Endothelial cell of umbilical vein (primary cell): ENCODE measurements at regions not wholly inside any gene's neighbourhood (a gene's known extent, or its start where the extent isn't known, plus 50 kb on each side); places are given as distances from the start of the nearest gene placed in this dataset.

Source experiments
- BruUV-seq: library from RNA; stranded (reverse); fragments of 400-500 nt; replicated peaks from 2 replicates; lab custom pipeline; 2021; lab: Mats Ljungman, UMichigan
- CTCF ChIA-PET: fragments of 300-600, 350-600 bp; sonication (Branson Sonifier 250); formaldehyde crosslinking; loops from one replicate; lab custom pipeline; 2021; ENCODE audit warnings: antibody characterized with exemption, inconsistent platforms; lab: Charles Lee
- POLR2A ChIA-PET: fragments of 300-600, 350-600 bp; sonication (Branson Sonifier 250); formaldehyde crosslinking; loops from one replicate; lab custom pipeline; 2021; ENCODE audit warnings: antibody characterized with exemption, inconsistent platforms; lab: Charles Lee
- DNase-seq: peaks from one replicate; pipeline ENCODE4 v3.0.0-alpha.2; 2011; ENCODE audit warnings: low read depth, low spot score
- FAIRE-seq: peaks from 2 replicates; lab custom pipeline; 2011; peaks lifted over from hg19 to GRCh38; lab: Jason Lieb, UNC
- H2AFZ ChIP-seq: 2 replicates; pipeline ENCODE4 v1.6.0; 2012; ENCODE audit warnings: low read depth, low read length, control low read depth, inconsistent platforms
- H3K27ac ChIP-seq: 2 replicates; pipeline ENCODE4 v1.5.1; 2011; ENCODE audit warnings: low read depth, mild to moderate bottlenecking, control low read depth, low read length, moderate library complexity; ENCODE audit not compliant: insufficient read depth
- H3K27me3 ChIP-seq, 2 experiments: 2 replicates each; pipeline versions ENCODE4 v1.6.0 to v1.6.1; 2011; ENCODE audit warnings: low read length in 2 of 2, mixed read lengths in 1 of 2; ENCODE audit not compliant: control insufficient read depth in 2 of 2, insufficient read depth in 2 of 2
- H3K36me3 ChIP-seq, 2 experiments: 2 replicates in 1 of 2; 3 replicates in 1 of 2; pipeline ENCODE4 v1.5.1; 2011; ENCODE audit warnings: low read length in 2 of 2, mild to moderate bottlenecking in 1 of 2, moderate library complexity in 1 of 2; ENCODE audit not compliant: control insufficient read depth in 2 of 2, insufficient read depth in 2 of 2; ENCODE audit errors: extremely low read depth in 1 of 2
- H3K4me1 ChIP-seq: 3 replicates; pipeline ENCODE4 v1.5.1; 2011; ENCODE audit warnings: mild to moderate bottlenecking, low read length; ENCODE audit not compliant: control insufficient read depth, insufficient read depth; ENCODE audit errors: extremely low read depth
- H3K4me2 ChIP-seq: 2 replicates; pipeline ENCODE4 v1.6.1; 2011; ENCODE audit warnings: low read length, control low read depth, mixed read lengths; ENCODE audit not compliant: insufficient read depth
- H3K4me3 ChIP-seq, 3 experiments: fragments of 200-600 bp in 1 of 3; sonication (generic), shearing (Covaris generic) in 1 of 3; replicated peaks in 1 of 3; 2 replicates each; pipeline ENCODE4 v1.5.1; 2011 to 2016; ENCODE audit warnings: control low read depth in 3 of 3, low read length in 3 of 3, mild to moderate bottlenecking in 2 of 3, inconsistent platforms in 1 of 3, low read depth in 1 of 3, moderate library complexity in 1 of 3; ENCODE audit not compliant: insufficient read depth in 1 of 3
- H3K79me2 ChIP-seq: 2 replicates; pipeline ENCODE4 v1.6.0; 2012; ENCODE audit warnings: low read length, inconsistent platforms; ENCODE audit not compliant: control insufficient read depth, insufficient read depth
- H3K9ac ChIP-seq: replicated peaks from 2 replicates; pipeline ENCODE3; 2011; ENCODE audit warnings: low read length, control low read depth; ENCODE audit not compliant: insufficient read depth; ENCODE audit errors: extremely low read depth
- H3K9me1 ChIP-seq: replicated peaks from 3 replicates; pipeline ENCODE4 v1.6.0; 2011; ENCODE audit warnings: mild to moderate bottlenecking, low read length; ENCODE audit not compliant: control insufficient read depth, insufficient read depth; ENCODE audit errors: extremely low read depth
- H3K9me3 ChIP-seq: replicated peaks from 2 replicates; pipeline ENCODE4 v1.5.1; 2012; ENCODE audit warnings: low read length, inconsistent platforms; ENCODE audit not compliant: control insufficient read depth, insufficient read depth
- H4K20me1 ChIP-seq: replicated peaks from 2 replicates; pipeline ENCODE3; 2011; ENCODE audit warnings: mild to moderate bottlenecking, low read length; ENCODE audit not compliant: control insufficient read depth, insufficient read depth; ENCODE audit errors: extremely low read depth
- CTCF ChIP-seq, 2 donors: IDR thresholded peaks; 1 replicate in 1 of 2; 2 replicates in 1 of 2; pipeline ENCODE4 v1.5.1; 2011; ENCODE audit warnings: low read length in 2 of 2, mild to moderate bottlenecking in 2 of 2, moderate library complexity in 2 of 2, control low read depth in 1 of 2, inconsistent platforms in 1 of 2, low read depth in 1 of 2; ENCODE audit not compliant: insufficient read depth in 1 of 2; ENCODE audit errors: extremely low read depth in 1 of 2
- EZH2 ChIP-seq: IDR thresholded peaks from 2 replicates; pipeline ENCODE4 v1.6.1; 2012; ENCODE audit warnings: borderline replicate concordance, low read depth, mild to moderate bottlenecking, moderate library complexity, low read length, inconsistent platforms; ENCODE audit not compliant: severe bottlenecking
- FOS ChIP-seq: IDR thresholded peaks from 2 replicates; pipeline ENCODE4 v1.6.1; 2011; ENCODE audit warnings: mild to moderate bottlenecking, low read length, moderate library complexity, borderline replicate concordance; ENCODE audit not compliant: insufficient read depth
- GATA2 ChIP-seq: IDR thresholded peaks from 2 replicates; pipeline ENCODE4 v1.7.0; 2011; ENCODE audit warnings: low read depth, mild to moderate bottlenecking, moderate library complexity, mixed read lengths, low read length; ENCODE audit not compliant: insufficient read length, insufficient read depth
- JUN ChIP-seq: IDR thresholded peaks from 2 replicates; pipeline ENCODE4 v1.6.1; 2011; ENCODE audit warnings: borderline replicate concordance, low read depth; ENCODE audit not compliant: insufficient read length, insufficient read depth
- MAX ChIP-seq: IDR thresholded peaks from 2 replicates; pipeline ENCODE4 v1.6.1; 2011; ENCODE audit not compliant: insufficient read depth, insufficient read length
- MYC ChIP-seq: IDR thresholded peaks from one replicate; pipeline ENCODE4 v1.6.1; 2011; ENCODE audit warnings: mild to moderate bottlenecking, low read depth, low read length
- POLR2A ChIP-seq: IDR thresholded peaks from 2 replicates; pipeline ENCODE4 v1.6.1; 2012; ENCODE audit warnings: low read depth, mild to moderate bottlenecking, control low read depth, low read length
- POLR2AphosphoS5 ChIP-seq: IDR thresholded peaks from 2 replicates; pipeline ENCODE4 v1.6.1; 2012; ENCODE audit warnings: low read depth, mild to moderate bottlenecking, control low read depth, low read length, moderate library complexity; ENCODE audit not compliant: insufficient read depth
- dilution Hi-C: fragments of 300-500 bp; cut with MboI; formaldehyde crosslinking; loops from one replicate; pipeline ENCODE4 v1.15.0; 2019; ENCODE audit warnings: low sequenced_read_pairs; ENCODE audit not compliant: extremely low pct_ligation_motif_present
- intact Hi-C: fragments of 100-400 bp; cut with micrococcal nuclease; formaldehyde crosslinking; loops from one replicate; pipeline ENCODE4 v1.10.0; 2022

GRCh38 chr6:120273411-120273810, 923.9 kb upstream of the MAN1A1 start:
- Histone ChIP-seq H3K79me2 (no peaks in the 10 kb centered on the region), H3K9me1 (no peaks in the 10 kb centered on the region), H3K4me1 (no peaks in the 10 kb centered on the region), H3K4me2 (no peak overlapping the region), H3K36me3 (no peaks in the 10 kb centered on the region), H3K4me3 (no peak overlapping the region), H2AFZ (no peak overlapping the region), H4K20me1 (no peaks in the 10 kb centered on the region), H3K9me3 (no peaks in the 10 kb centered on the region), H3K27me3 (no peaks in the 10 kb centered on the region), H3K9ac (no peak overlapping the region), H3K27ac (no peak overlapping the region)
- dilution Hi-C loops = no loop called here
- TF ChIP-seq EZH2 (no peak), MAX (no peak), FOS (no peak), CTCF (IDR thresholded peaks at IDR 0.05; ENCODE audit: extremely low read depth in 1 of 2, insufficient read depth in 1 of 2, low read depth in 1 of 2, low read length in 2 of 2) (no peak)
- no TSS peak for BruUV-seq
- FAIRE-seq = no peak
- ChIA-PET POLR2A (no interaction called here), CTCF (no interaction called here)
- no peak for DNase-seq
- intact Hi-C loops = no loop called here

- no peaks in the 10 kb centered on the region for H3K36me3 ChIP-seq
- POLR2A ChIA-PET = no interaction called here
- no peak for DNase-seq
These were observed 922.5 kb upstream of the MAN1A1 start for GRCh38 chr6:120272038-120272437.

More at GRCh38 chr6:120272038-120272437, 922.5 kb upstream of the MAN1A1 start:
- no peak overlapping the region for H2AFZ ChIP-seq
- intact Hi-C loops (no loop called here), dilution Hi-C loops (no loop called here)
- TF ChIP-seq FOS (no peak), POLR2AphosphoS5 (no peak), GATA2 (no peak), JUN (no peak), CTCF (IDR thresholded peaks at IDR 0.05; ENCODE audit: extremely low read depth in 1 of 2, insufficient read depth in 1 of 2, low read depth in 1 of 2, low read length in 2 of 2) (no peak), EZH2 (no peak), MAX (no peak), MYC (no peak), POLR2A (no peak)
- H3K4me3 ChIP-seq = no peak overlapping the region
- no peak overlapping the region for H3K9ac ChIP-seq
- no peak for FAIRE-seq
- H4K20me1 ChIP-seq = no peaks in the 10 kb centered on the region
- no peaks in the 10 kb centered on the region for H3K9me1 ChIP-seq
- no peaks in the 10 kb centered on the region for H3K9me3 ChIP-seq
- BruUV-seq = no TSS peak
- H3K27ac ChIP-seq = no peak overlapping the region
- CTCF ChIA-PET = no interaction called here
- H3K79me2 ChIP-seq = no peaks in the 10 kb centered on the region
- H3K27me3 ChIP-seq = no peaks in the 10 kb centered on the region
- H3K4me1 ChIP-seq = no peaks in the 10 kb centered on the region
- no peak overlapping the region for H3K4me2 ChIP-seq
